ENCODE measurements at regions not wholly inside any gene's neighbourhood (a gene's known extent, or its start where the extent isn't known, plus 50 kb on each side); places are given as distances from the start of the nearest gene placed in this dataset.

GRCh38 chr1:73898540-73898939 is 299.4 kb downstream of the LRRIQ3 start:
- TF ChIP-seq EZH2 (IDR thresholded peaks at IDR 0.05; ENCODE audit: borderline replicate concordance, insufficient read depth, low read length, poor library complexity, severe bottlenecking) (no peak), TAF1 (IDR thresholded peaks at IDR 0.05; ENCODE audit: low read depth) (no peak), REST (IDR thresholded peaks at IDR 0.05; ENCODE audit: borderline replicate concordance) (no peak), RAD21 (conservative IDR thresholded peaks at IDR 0.05) (no peak), EP300 (conservative IDR thresholded peaks at IDR 0.05; ENCODE audit: poor library complexity, severe bottlenecking) (no peak), POLR2AphosphoS5 (IDR thresholded peaks at IDR 0.05) (no peak), MXI1 (conservative IDR thresholded peaks at IDR 0.05; ENCODE audit: poor library complexity, severe bottlenecking) (no peak), SMC3 (conservative IDR thresholded peaks at IDR 0.05; ENCODE audit: poor library complexity) (no peak)
- TF ChIP-seq, protein P1, sequence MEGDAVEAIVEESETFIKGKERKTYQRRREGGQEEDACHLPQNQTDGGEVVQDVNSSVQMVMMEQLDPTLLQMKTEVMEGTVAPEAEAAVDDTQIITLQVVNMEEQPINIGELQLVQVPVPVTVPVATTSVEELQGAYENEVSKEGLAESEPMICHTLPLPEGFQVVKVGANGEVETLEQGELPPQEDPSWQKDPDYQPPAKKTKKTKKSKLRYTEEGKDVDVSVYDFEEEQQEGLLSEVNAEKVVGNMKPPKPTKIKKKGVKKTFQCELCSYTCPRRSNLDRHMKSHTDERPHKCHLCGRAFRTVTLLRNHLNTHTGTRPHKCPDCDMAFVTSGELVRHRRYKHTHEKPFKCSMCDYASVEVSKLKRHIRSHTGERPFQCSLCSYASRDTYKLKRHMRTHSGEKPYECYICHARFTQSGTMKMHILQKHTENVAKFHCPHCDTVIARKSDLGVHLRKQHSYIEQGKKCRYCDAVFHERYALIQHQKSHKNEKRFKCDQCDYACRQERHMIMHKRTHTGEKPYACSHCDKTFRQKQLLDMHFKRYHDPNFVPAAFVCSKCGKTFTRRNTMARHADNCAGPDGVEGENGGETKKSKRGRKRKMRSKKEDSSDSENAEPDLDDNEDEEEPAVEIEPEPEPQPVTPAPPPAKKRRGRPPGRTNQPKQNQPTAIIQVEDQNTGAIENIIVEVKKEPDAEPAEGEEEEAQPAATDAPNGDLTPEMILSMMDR (IDR thresholded peaks at IDR 0.05; ENCODE audit: poor library complexity, severe bottlenecking): no peak
